ENCODE measurements at regions not wholly inside any gene's neighbourhood (a gene's known extent, or its start where the extent isn't known, plus 50 kb on each side); places are given as distances from the start of the nearest gene placed in this dataset.

- TF ChIP-seq POLR2AphosphoS5 (IDR thresholded peaks at IDR 0.05; ENCODE audit: low read depth, low read length) (no peak), TAF1 (IDR thresholded peaks at IDR 0.05; ENCODE audit: low read depth, low read length) (no peak), POLR2A (IDR thresholded peaks at IDR 0.05; ENCODE audit: low read depth, low read length) (no peak), SPI1 (IDR thresholded peaks at IDR 0.05; ENCODE audit: low read depth, low read length) (no peak), PAX5 (IDR thresholded peaks at IDR 0.05; ENCODE audit: insufficient read depth, low read length, severe bottlenecking) (no peak), POU2F2 (IDR thresholded peaks at IDR 0.05; ENCODE audit: low read depth, low read length) (no peak)
Observed at GRCh38 chr18:79597831-79598632, 81.6 kb upstream of the CTDP1 start.
